Liver (tissue), 8 donors: ENCODE measurements at regions not wholly inside any gene's neighbourhood (a gene's known extent, or its start where the extent isn't known, plus 50 kb on each side); places are given as distances from the start of the nearest gene placed in this dataset.

Experiments used
- DNase-seq: peaks from one replicate; pipeline ENCODE4 v3.0.0-alpha.2; 2017; ENCODE audit warnings: low spot score
- H3K27ac ChIP-seq, 2 donors: one replicate each; pipeline ENCODE4 v1.7.0; 2013; ENCODE audit warnings: inconsistent platforms in 2 of 2, low read length in 2 of 2, control low read depth in 1 of 2, low read depth in 1 of 2, mild to moderate bottlenecking in 1 of 2
- H3K27me3 ChIP-seq, 4 donors: one replicate each; pipeline versions ENCODE4 v1.6.1 to v1.7.0; 2013; ENCODE audit warnings: low read length in 3 of 4, inconsistent platforms in 1 of 4, mild to moderate bottlenecking in 1 of 4, moderate library complexity in 1 of 4; ENCODE audit not compliant: control insufficient read depth in 4 of 4, insufficient read depth in 4 of 4
- H3K36me3 ChIP-seq, 4 donors: one replicate each; pipeline versions ENCODE4 v1.6.1 to v1.7.0; 2013; ENCODE audit warnings: low read length in 3 of 4, mild to moderate bottlenecking in 3 of 4, low read depth in 1 of 4, moderate library complexity in 1 of 4; ENCODE audit not compliant: control insufficient read depth in 4 of 4, insufficient read depth in 3 of 4
- H3K4me1 ChIP-seq, 4 donors: one replicate each; pipeline versions ENCODE4 v1.6.1 to v1.7.0; 2013; ENCODE audit warnings: low read length in 3 of 4, mild to moderate bottlenecking in 3 of 4, moderate library complexity in 1 of 4; ENCODE audit not compliant: control insufficient read depth in 4 of 4, insufficient read depth in 4 of 4
- H3K4me3 ChIP-seq, 3 donors: one replicate each; pipeline versions ENCODE4 v1.6.1 to v1.7.0; 2013; ENCODE audit warnings: low read length in 3 of 3, control low read depth in 1 of 3, low read depth in 1 of 3, mild to moderate bottlenecking in 1 of 3
- H3K9ac ChIP-seq, 2 donors: one replicate each; pipeline ENCODE4 v1.7.0; 2013; ENCODE audit warnings: low read length in 2 of 2, mild to moderate bottlenecking in 2 of 2, moderate library complexity in 2 of 2, control low read depth in 1 of 2, low read depth in 1 of 2
- H3K9me3 ChIP-seq, 4 donors: one replicate each; pipeline versions ENCODE4 v1.6.1 to v1.7.0; 2013; ENCODE audit warnings: low read length in 3 of 4; ENCODE audit not compliant: control insufficient read depth in 4 of 4
- CTCF ChIP-seq: fragments of 150-350 bp; IDR thresholded peaks from 2 replicates; pipeline ENCODE4 v1.5.1; 2017; ENCODE audit warnings: improper control_type of control experiment, low read depth, low read length; ENCODE audit not compliant: missing input control
- EGR1 ChIP-seq, 2 donors: IDR thresholded peaks; 2 replicates each; pipeline ENCODE4 v1.6.1; 2016 to 2018; ENCODE audit warnings: antibody characterized with exemption in 2 of 2, low read depth in 2 of 2
- FOXA1 ChIP-seq: IDR thresholded peaks from 2 replicates; pipeline ENCODE4 v1.6.1; 2016; ENCODE audit warnings: antibody characterized with exemption
- FOXA2 ChIP-seq: IDR thresholded peaks from 2 replicates; pipeline ENCODE4 v1.6.1; 2016; ENCODE audit warnings: antibody characterized with exemption
- GABPA ChIP-seq, 2 donors: IDR thresholded peaks in 1 of 2; conservative IDR thresholded peaks in 1 of 2; 2 replicates each; pipeline ENCODE4 v1.6.1; 2016; ENCODE audit warnings: antibody characterized with exemption in 2 of 2, mild to moderate bottlenecking in 1 of 2, moderate library complexity in 1 of 2
- HNF4A ChIP-seq, 2 donors: conservative IDR thresholded peaks; 2 replicates each; pipeline ENCODE4 v1.6.1; 2016; ENCODE audit warnings: antibody characterized with exemption in 2 of 2, mild to moderate bottlenecking in 2 of 2
- HNF4G ChIP-seq: IDR thresholded peaks from 2 replicates; pipeline ENCODE4 v1.6.1; 2016; ENCODE audit warnings: antibody characterized with exemption
- JUND ChIP-seq, 2 donors: IDR thresholded peaks; 2 replicates each; pipeline ENCODE4 v1.6.1; 2016; ENCODE audit warnings: antibody characterized with exemption in 2 of 2
- NR2F2 ChIP-seq: IDR thresholded peaks from 2 replicates; pipeline ENCODE4 v1.6.1; 2016; ENCODE audit warnings: antibody characterized with exemption
- RAD21 ChIP-seq, 2 donors: IDR thresholded peaks; 2 replicates each; pipeline ENCODE4 v1.6.1; 2016; ENCODE audit warnings: antibody characterized with exemption in 2 of 2, mild to moderate bottlenecking in 2 of 2
- RXRA ChIP-seq, 2 donors: IDR thresholded peaks; 2 replicates each; pipeline ENCODE4 v1.6.1; 2017 to 2018; ENCODE audit warnings: antibody characterized with exemption in 2 of 2, mild to moderate bottlenecking in 1 of 2
- SP1 ChIP-seq: IDR thresholded peaks from 2 replicates; pipeline ENCODE4 v1.6.1; 2018; ENCODE audit warnings: antibody characterized with exemption, mild to moderate bottlenecking
- TAF1 ChIP-seq: conservative IDR thresholded peaks from 2 replicates; pipeline ENCODE4 v1.6.1; 2016; ENCODE audit warnings: antibody characterized with exemption, mild to moderate bottlenecking
- YY1 ChIP-seq: IDR thresholded peaks from 2 replicates; pipeline ENCODE4 v1.6.1; 2016; ENCODE audit warnings: antibody characterized with exemption, mild to moderate bottlenecking
- ZBTB33 ChIP-seq: IDR thresholded peaks from 2 replicates; pipeline ENCODE4 v1.6.1; 2016; ENCODE audit warnings: antibody characterized with exemption
- WGBS: extraction: QIAGEN DNeasy Blood & Tissue Kit; methylation state at CpG from one replicate; pipeline ENCODE4 v1.1.7; 2013; 5-methylcytosine and 5-hydroxymethylcytosine counted together
- TF ChIP-seq, protein P1 (sequence below): IDR thresholded peaks from 2 replicates; pipeline ENCODE4 v1.6.1; 2016; ENCODE audit warnings: antibody characterized with exemption, mild to moderate bottlenecking
- TF ChIP-seq, protein P2 (sequence below): IDR thresholded peaks from 2 replicates; pipeline ENCODE4 v1.6.1; 2016; ENCODE audit warnings: antibody characterized with exemption
- TF ChIP-seq, protein P3 (sequence below): IDR thresholded peaks from 2 replicates; pipeline ENCODE4 v1.6.1; 2016; ENCODE audit warnings: antibody characterized with exemption
- donor health status: healthy.
- donor health status: healthy.
- donor health status: healthy.
- donor health status: healthy.
- donor health status: healthy.

DNA sequence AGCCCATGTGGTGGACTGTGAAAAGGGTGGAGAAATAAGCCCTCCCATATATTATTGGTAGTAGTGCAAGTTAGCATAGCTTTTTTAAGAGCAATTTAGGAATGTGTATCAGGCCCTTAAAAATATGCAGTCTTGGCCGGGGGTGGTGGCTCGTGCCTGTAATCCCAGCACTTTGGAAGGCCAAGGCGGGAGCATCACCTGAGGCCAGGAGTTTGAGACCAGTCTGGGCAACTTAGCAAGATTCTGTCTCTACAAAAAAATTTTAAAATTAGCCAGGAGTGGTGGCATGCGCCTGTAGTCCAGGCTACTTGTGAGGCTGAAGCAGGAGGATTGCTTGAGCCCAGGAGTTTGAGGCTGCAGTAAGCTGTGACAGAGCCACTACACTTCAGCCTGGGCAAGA lies 64.2 kb upstream of the BCAT1 start:
- TF ChIP-seq RAD21 (IDR thresholded peaks at IDR 0.05) (no peak), TAF1 (no peak), HNF4A (conservative IDR thresholded peaks at IDR 0.05) (no peak), RXRA (IDR thresholded peaks at IDR 0.05) (no peak), NR2F2 (no peak), YY1 (no peak), HNF4G (no peak), SP1 (no peak), FOXA1 (no peak), ZBTB33 (no peak), CTCF (no peak), FOXA2 (no peak), EGR1 (IDR thresholded peaks at IDR 0.05; ENCODE audit: low read depth in 2 of 2) (no peak)
- TF ChIP-seq, protein P1, sequence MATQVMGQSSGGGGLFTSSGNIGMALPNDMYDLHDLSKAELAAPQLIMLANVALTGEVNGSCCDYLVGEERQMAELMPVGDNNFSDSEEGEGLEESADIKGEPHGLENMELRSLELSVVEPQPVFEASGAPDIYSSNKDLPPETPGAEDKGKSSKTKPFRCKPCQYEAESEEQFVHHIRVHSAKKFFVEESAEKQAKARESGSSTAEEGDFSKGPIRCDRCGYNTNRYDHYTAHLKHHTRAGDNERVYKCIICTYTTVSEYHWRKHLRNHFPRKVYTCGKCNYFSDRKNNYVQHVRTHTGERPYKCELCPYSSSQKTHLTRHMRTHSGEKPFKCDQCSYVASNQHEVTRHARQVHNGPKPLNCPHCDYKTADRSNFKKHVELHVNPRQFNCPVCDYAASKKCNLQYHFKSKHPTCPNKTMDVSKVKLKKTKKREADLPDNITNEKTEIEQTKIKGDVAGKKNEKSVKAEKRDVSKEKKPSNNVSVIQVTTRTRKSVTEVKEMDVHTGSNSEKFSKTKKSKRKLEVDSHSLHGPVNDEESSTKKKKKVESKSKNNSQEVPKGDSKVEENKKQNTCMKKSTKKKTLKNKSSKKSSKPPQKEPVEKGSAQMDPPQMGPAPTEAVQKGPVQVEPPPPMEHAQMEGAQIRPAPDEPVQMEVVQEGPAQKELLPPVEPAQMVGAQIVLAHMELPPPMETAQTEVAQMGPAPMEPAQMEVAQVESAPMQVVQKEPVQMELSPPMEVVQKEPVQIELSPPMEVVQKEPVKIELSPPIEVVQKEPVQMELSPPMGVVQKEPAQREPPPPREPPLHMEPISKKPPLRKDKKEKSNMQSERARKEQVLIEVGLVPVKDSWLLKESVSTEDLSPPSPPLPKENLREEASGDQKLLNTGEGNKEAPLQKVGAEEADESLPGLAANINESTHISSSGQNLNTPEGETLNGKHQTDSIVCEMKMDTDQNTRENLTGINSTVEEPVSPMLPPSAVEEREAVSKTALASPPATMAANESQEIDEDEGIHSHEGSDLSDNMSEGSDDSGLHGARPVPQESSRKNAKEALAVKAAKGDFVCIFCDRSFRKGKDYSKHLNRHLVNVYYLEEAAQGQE = no peak
- TF ChIP-seq, protein P2, sequence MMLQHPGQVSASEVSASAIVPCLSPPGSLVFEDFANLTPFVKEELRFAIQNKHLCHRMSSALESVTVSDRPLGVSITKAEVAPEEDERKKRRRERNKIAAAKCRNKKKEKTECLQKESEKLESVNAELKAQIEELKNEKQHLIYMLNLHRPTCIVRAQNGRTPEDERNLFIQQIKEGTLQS = no peak
- TF ChIP-seq, protein P3, sequence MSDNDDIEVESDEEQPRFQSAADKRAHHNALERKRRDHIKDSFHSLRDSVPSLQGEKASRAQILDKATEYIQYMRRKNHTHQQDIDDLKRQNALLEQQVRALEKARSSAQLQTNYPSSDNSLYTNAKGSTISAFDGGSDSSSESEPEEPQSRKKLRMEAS = no peak
- Histone ChIP-seq H3K4me3 (no peak overlapping the region), H3K9ac (no peak overlapping the region), H3K36me3 (no peaks in the 10 kb centered on the region), H3K27ac (no peak overlapping the region), H3K4me1 (no peaks in the 10 kb centered on the region), H3K27me3 (no peaks in the 10 kb centered on the region), H3K9me3 (no peaks in the 10 kb centered on the region)
- 94% methylated on average over 4 of the region's 4 CpGs for WGBS
- no peak for DNase-seq

DNA sequence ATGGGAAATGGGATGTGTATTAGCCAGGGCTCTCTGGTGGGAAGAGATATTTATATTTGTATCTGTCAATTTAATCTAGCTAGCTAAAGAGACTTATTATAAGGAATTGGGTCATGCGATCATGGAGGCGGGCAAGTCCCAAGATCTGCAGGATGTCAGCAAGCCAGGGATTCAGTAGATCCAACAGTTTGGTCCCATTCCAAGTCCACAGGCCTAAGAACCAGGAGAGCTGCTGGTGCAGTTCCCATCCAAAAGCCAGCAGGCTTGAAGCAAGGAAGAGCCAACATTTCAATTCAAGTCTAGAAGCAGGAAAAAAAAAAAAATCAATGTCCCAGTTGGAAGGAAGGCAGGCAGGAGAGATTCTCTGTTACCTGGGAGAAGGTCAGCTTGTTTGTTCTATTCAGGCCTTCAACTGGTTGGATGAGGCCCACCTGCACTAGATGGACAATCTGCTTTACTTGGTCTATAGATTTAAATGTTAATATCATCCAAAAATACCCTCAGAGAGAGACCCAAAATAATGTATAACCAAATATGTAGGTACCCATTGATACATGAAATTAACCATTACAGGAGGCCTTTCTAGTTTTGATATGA lies 60.7 kb upstream of the BCAT1 start:
- no peak overlapping the region for H3K9ac ChIP-seq
- no peak for DNase-seq
- no peak for TF ChIP-seq GABPA (IDR thresholded peaks at IDR 0.05 in 1 of 2, conservative IDR thresholded peaks at IDR 0.05 in 1 of 2)
- no peak for TF ChIP-seq NR2F2
- TF ChIP-seq HNF4G = no peak
- TF ChIP-seq CTCF = no peak
- no peak for TF ChIP-seq ZBTB33
- no peak for TF ChIP-seq JUND (IDR thresholded peaks at IDR 0.05)
- no peak for TF ChIP-seq FOXA2
- TF ChIP-seq RXRA (IDR thresholded peaks at IDR 0.05) = no peak
- TF ChIP-seq, protein P3 = no peak
- TF ChIP-seq SP1 = no peak
- no peak for TF ChIP-seq FOXA1
- no peaks in the 10 kb centered on the region for H3K9me3 ChIP-seq
- no peaks in the 10 kb centered on the region for H3K27me3 ChIP-seq
- no peak overlapping the region for H3K27ac ChIP-seq
- H3K4me3 ChIP-seq = no peak overlapping the region
- no peaks in the 10 kb centered on the region for H3K36me3 ChIP-seq
- 97% methylated on average over 2 of the region's 2 CpGs for WGBS
- H3K4me1 ChIP-seq = no peaks in the 10 kb centered on the region
